H1 (cell line): ENCODE measurements at regions not wholly inside any gene's neighbourhood (a gene's known extent, or its start where the extent isn't known, plus 50 kb on each side); places are given as distances from the start of the nearest gene placed in this dataset.

ENCODE experiments used
- CTCF ChIA-PET: fragments of 300-600 bp; sonication (Branson Sonifier 250); formaldehyde crosslinking; loops from one replicate; lab custom pipeline; 2021; ENCODE audit not compliant: partially characterized antibody; lab: Charles Lee
- POLR2A ChIA-PET: fragments of 300-600 bp; sonication (Branson Sonifier 250); formaldehyde crosslinking; loops from one replicate; lab custom pipeline; 2021; ENCODE audit warnings: inconsistent platforms; ENCODE audit not compliant: partially characterized antibody; lab: Charles Lee
- DNase-seq, 2 experiments: peaks; one replicate each; pipeline versions ENCODE4 v3.0.0 to v3.0.0-alpha.2; 2010 to 2022; ENCODE audit warnings: low spot score in 2 of 2, low read depth in 1 of 2, mixed read lengths in 1 of 2
- FAIRE-seq: peaks from 2 replicates; lab custom pipeline; 2011; peaks lifted over from hg19 to GRCh38; lab: Jason Lieb, UNC
- H2AFZ ChIP-seq: 2 replicates; pipeline ENCODE4 v1.8.1; 2012; ENCODE audit warnings: low read length, inconsistent platforms
- H2AK5ac ChIP-seq: 2 replicates; pipeline ENCODE4 v1.6.1; 2013; ENCODE audit warnings: low read depth, low read length
- H2BK120ac ChIP-seq: replicated peaks from 2 replicates; pipeline ENCODE3; 2013; ENCODE audit warnings: low read depth, low read length, inconsistent platforms
- H2BK12ac ChIP-seq: 2 replicates; pipeline ENCODE4 v1.6.1; 2013; ENCODE audit warnings: low read depth, low read length
- H2BK15ac ChIP-seq: 2 replicates; pipeline ENCODE4 v1.6.1; 2013; ENCODE audit warnings: low read length
- H2BK20ac ChIP-seq: 2 replicates; pipeline ENCODE4 v1.6.1; 2013; ENCODE audit warnings: low read length
- H2BK5ac ChIP-seq: 2 replicates; pipeline ENCODE4 v1.6.1; 2013; ENCODE audit warnings: low read depth, low read length
- H3K14ac ChIP-seq: 2 replicates; pipeline ENCODE4 v1.6.1; 2013; ENCODE audit warnings: inconsistent platforms; ENCODE audit not compliant: insufficient read length
- H3K18ac ChIP-seq: 2 replicates; pipeline ENCODE4 v1.6.1; 2013; ENCODE audit warnings: low read length; ENCODE audit errors: extremely low read depth
- H3K23ac ChIP-seq: 2 replicates; pipeline ENCODE4 v1.6.1; 2013; ENCODE audit warnings: inconsistent platforms; ENCODE audit not compliant: insufficient read length
- H3K23me2 ChIP-seq: 2 replicates; pipeline ENCODE4 v1.6.1; 2013; ENCODE audit warnings: low read depth, low read length
- H3K27ac ChIP-seq: 2 replicates; pipeline ENCODE4 v1.6.1; 2011; ENCODE audit warnings: low read depth, low read length, inconsistent platforms
- H3K27me3 ChIP-seq, 4 experiments: replicated peaks in 1 of 4; 1 replicate in 1 of 4; 2 replicates in 3 of 4; pipeline versions ENCODE4 v1.6.1 to v1.8.1; 2011 to 2013; ENCODE audit warnings: low read length in 3 of 4, mild to moderate bottlenecking in 3 of 4, inconsistent platforms in 2 of 4, mixed read lengths in 2 of 4, moderate library complexity in 1 of 4; ENCODE audit not compliant: control insufficient read depth in 3 of 4, insufficient read depth in 3 of 4; ENCODE audit errors: extremely low read depth in 1 of 4
- H3K36me3 ChIP-seq, 4 experiments: 2 replicates each; pipeline versions ENCODE4 v1.6.1 to v1.8.1; 2011 to 2013; ENCODE audit warnings: mild to moderate bottlenecking in 4 of 4, low read length in 3 of 4, moderate library complexity in 2 of 4, control low read depth in 1 of 4, inconsistent platforms in 1 of 4; ENCODE audit not compliant: insufficient read depth in 4 of 4, control insufficient read depth in 2 of 4
- H3K4ac ChIP-seq: replicated peaks from 2 replicates; pipeline ENCODE3; 2013; ENCODE audit warnings: low read length, low read depth, mixed read lengths, inconsistent platforms; ENCODE audit not compliant: insufficient read length
- H3K4me1 ChIP-seq, 4 experiments: replicated peaks in 1 of 4; 1 replicate in 1 of 4; 2 replicates in 3 of 4; pipeline versions ENCODE4 v1.6.1 to v1.8.1; 2011 to 2013; ENCODE audit warnings: low read length in 3 of 4, inconsistent platforms in 2 of 4, mixed read lengths in 1 of 4; ENCODE audit not compliant: insufficient read depth in 4 of 4, control insufficient read depth in 3 of 4
- H3K4me2 ChIP-seq, 2 experiments: 2 replicates each; pipeline versions ENCODE4 v1.6.1 to v1.8.1; 2011 to 2013; ENCODE audit warnings: low read depth in 2 of 2, low read length in 2 of 2, control low read depth in 1 of 2, inconsistent platforms in 1 of 2, mild to moderate bottlenecking in 1 of 2; ENCODE audit not compliant: insufficient read depth in 1 of 2
- H3K4me3 ChIP-seq, 4 experiments: fragments of 200-600, 300-600 bp in 1 of 4; sonication (generic), shearing (Covaris generic), sonication (Bioruptor Twin) in 1 of 4; 2 replicates each; pipeline versions ENCODE4 v1.5.1 to v1.8.1; 2011 to 2016; ENCODE audit warnings: low read length in 4 of 4, low read depth in 3 of 4, control low read depth in 2 of 4, inconsistent platforms in 2 of 4, mild to moderate bottlenecking in 2 of 4, mixed read lengths in 1 of 4, moderate library complexity in 1 of 4; ENCODE audit not compliant: insufficient read depth in 2 of 4; ENCODE audit errors: extremely low read depth in 1 of 4
- H3K56ac ChIP-seq: replicated peaks from 2 replicates; pipeline ENCODE3; 2013; ENCODE audit warnings: low read depth, mild to moderate bottlenecking, mixed read lengths, low read length, inconsistent platforms; ENCODE audit not compliant: insufficient read length
- H3K79me1 ChIP-seq: 2 replicates; pipeline ENCODE4 v1.6.1; 2013; ENCODE audit warnings: low read depth, low read length, control low read depth
- H3K79me2 ChIP-seq, 2 experiments: 2 replicates each; pipeline versions ENCODE4 v1.6.1 to v1.8.1; 2012 to 2013; ENCODE audit warnings: low read length in 2 of 2, mild to moderate bottlenecking in 2 of 2, inconsistent platforms in 1 of 2; ENCODE audit not compliant: insufficient read depth in 2 of 2, control insufficient read depth in 1 of 2
- H3K9ac ChIP-seq, 4 experiments: replicated peaks in 1 of 4; 1 replicate in 1 of 4; 2 replicates in 3 of 4; pipeline versions ENCODE4 v1.6.1 to v1.8.1; 2011 to 2013; ENCODE audit warnings: low read depth in 3 of 4, low read length in 3 of 4, control low read depth in 2 of 4, mild to moderate bottlenecking in 2 of 4, moderate library complexity in 2 of 4, inconsistent platforms in 1 of 4; ENCODE audit errors: extremely low read depth in 1 of 4
- H3K9me3 ChIP-seq, 2 experiments: 2 replicates each; pipeline versions ENCODE4 v1.6.1 to v1.8.1; 2012 to 2013; ENCODE audit warnings: mild to moderate bottlenecking in 2 of 2, moderate library complexity in 2 of 2, control low read depth in 1 of 2, inconsistent platforms in 1 of 2, low read depth in 1 of 2, low read length in 1 of 2, mixed read lengths in 1 of 2; ENCODE audit not compliant: insufficient read depth in 2 of 2
- H4K20me1 ChIP-seq, 2 experiments: replicated peaks in 1 of 2; 2 replicates each; pipeline versions ENCODE3 to v1.8.1; 2011 to 2013; ENCODE audit warnings: inconsistent platforms in 2 of 2, low read length in 2 of 2, mild to moderate bottlenecking in 1 of 2; ENCODE audit not compliant: insufficient read depth in 2 of 2, control insufficient read depth in 1 of 2
- H4K5ac ChIP-seq: 2 replicates; pipeline ENCODE4 v1.6.1; 2013; ENCODE audit warnings: low read length, low read depth, mixed read lengths, inconsistent platforms; ENCODE audit not compliant: insufficient read length
- H4K8ac ChIP-seq: 2 replicates; pipeline ENCODE4 v1.8.0; 2013; ENCODE audit warnings: mild to moderate bottlenecking, moderate library complexity, low read length, inconsistent platforms; ENCODE audit not compliant: insufficient read depth; ENCODE audit errors: extremely low read depth
- H4K91ac ChIP-seq: replicated peaks from 2 replicates; pipeline ENCODE3; 2013; ENCODE audit warnings: low read length, mixed read lengths, inconsistent platforms; ENCODE audit not compliant: insufficient read length
- BACH1 ChIP-seq: IDR thresholded peaks from 2 replicates; pipeline ENCODE4 v1.6.1; 2012; ENCODE audit warnings: low read length, improper control_type of control experiment
- CBX5 ChIP-seq: fragments of 300-800, 300-1000 bp; sonication (generic); IDR thresholded peaks from 2 replicates; pipeline ENCODE4 v1.7.1; 2016; ENCODE audit warnings: antibody characterized with exemption, low read length, low read depth
- HDAC6 ChIP-seq: IDR thresholded peaks from one replicate; pipeline ENCODE4 v1.7.1; 2012; ENCODE audit warnings: low read depth, mild to moderate bottlenecking, inconsistent platforms, low read length, moderate library complexity
- POLR2A ChIP-seq, 2 experiments: IDR thresholded peaks; 1 replicate in 1 of 2; 2 replicates in 1 of 2; pipeline ENCODE4 v1.6.1; 2011; ENCODE audit warnings: low read depth in 2 of 2, low read length in 2 of 2, mild to moderate bottlenecking in 2 of 2; ENCODE audit errors: control extremely low read depth in 1 of 2
- YY1 ChIP-seq: IDR thresholded peaks from 2 replicates; pipeline ENCODE4 v1.6.1; 2011; ENCODE audit warnings: low read depth, mild to moderate bottlenecking, low read length
- WGBS, 2 experiments: shearing (Covaris generic) in 1 of 2; methylation state at CpG; one replicate each; pipeline versions ENCODE4 v1.1.6 to v1.1.7; 2013 to 2015; ENCODE audit warnings: low lambda C conversion rate in 2 of 2, mixed read lengths in 2 of 2, inconsistent platforms in 1 of 2, low coverage in 1 of 2, missing lambda C conversion rate in 1 of 2; ENCODE audit not compliant: insufficient replicate concordance in 2 of 2, insufficient coverage in 1 of 2, insufficient read length in 1 of 2; ENCODE audit errors: extremely low coverage in 1 of 2, missing lambda C conversion rate in 1 of 2; 5-methylcytosine and 5-hydroxymethylcytosine counted together

GRCh38 chr10:8902926-8903325, 848.4 kb downstream of the GATA3 start:
- H3K27me3 ChIP-seq = no peaks in the 10 kb centered on the region
- H3K4me2 ChIP-seq = no peak overlapping the region
- DNase-seq (no peak), FAIRE-seq (no peak)
- TF ChIP-seq CBX5 (no peak), HDAC6 (no peak), BACH1 (no peak), POLR2A (IDR thresholded peaks at IDR 0.05; ENCODE audit: control extremely low read depth in 1 of 2, low read depth in 2 of 2, low read length in 2 of 2) (no peak), YY1 (no peak)
- no peaks in the 10 kb centered on the region for H3K23me2 ChIP-seq
- no peaks in the 10 kb centered on the region for H3K9me3 ChIP-seq
- H3K27ac ChIP-seq = no peak overlapping the region
- H3K4ac ChIP-seq = no peak overlapping the region
- no peak overlapping the region for H4K91ac ChIP-seq
- no peak overlapping the region for H4K5ac ChIP-seq
- POLR2A ChIA-PET = no interaction called here
- H3K23ac ChIP-seq = no peak overlapping the region
- no peak overlapping the region for H3K18ac ChIP-seq
- H4K8ac ChIP-seq = no peak overlapping the region
- H2BK120ac ChIP-seq = no peak overlapping the region
- H2BK15ac ChIP-seq = no peak overlapping the region
- H2BK12ac ChIP-seq = no peak overlapping the region
- H2BK20ac ChIP-seq = no peak overlapping the region
- H3K36me3 ChIP-seq = no peaks in the 10 kb centered on the region
- CTCF ChIA-PET = no interaction called here
- no peak overlapping the region for H3K4me3 ChIP-seq
- no peak overlapping the region for H2BK5ac ChIP-seq
- no peak overlapping the region for H2AK5ac ChIP-seq
- 88% methylated on average over 2 of the region's 2 CpGs; no CpG with 5 or more reads in 1 of the 2 experiments for WGBS, 2 experiments
- H3K56ac ChIP-seq = no peak overlapping the region
- H3K79me2 ChIP-seq = no peaks in the 10 kb centered on the region
- H3K9ac ChIP-seq = no peak overlapping the region
- H4K20me1 ChIP-seq = no peaks in the 10 kb centered on the region
- no peaks in the 10 kb centered on the region for H3K79me1 ChIP-seq
- no peak overlapping the region for H3K14ac ChIP-seq
- H2AFZ ChIP-seq = no peak overlapping the region
- no peaks in the 10 kb centered on the region for H3K4me1 ChIP-seq
